ENCODE measurements at regions not wholly inside any gene's neighbourhood (a gene's known extent, or its start where the extent isn't known, plus 50 kb on each side); places are given as distances from the start of the nearest gene placed in this dataset.

- no peak for TF ChIP-seq CTCF (IDR thresholded peaks at IDR 0.05; ENCODE audit: low read depth, low read length, missing input control)
- TF ChIP-seq TAF1 (conservative IDR thresholded peaks at IDR 0.05): no peak
- TF ChIP-seq, protein P1, sequence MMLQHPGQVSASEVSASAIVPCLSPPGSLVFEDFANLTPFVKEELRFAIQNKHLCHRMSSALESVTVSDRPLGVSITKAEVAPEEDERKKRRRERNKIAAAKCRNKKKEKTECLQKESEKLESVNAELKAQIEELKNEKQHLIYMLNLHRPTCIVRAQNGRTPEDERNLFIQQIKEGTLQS (IDR thresholded peaks at IDR 0.05): no peak
- peak; percentile 59 for TF ChIP-seq REST (IDR thresholded peaks at IDR 0.05)
- TF ChIP-seq YY1 (IDR thresholded peaks at IDR 0.05): peak; percentile 71
- peak; percentile 75 to 83 for TF ChIP-seq HNF4A (conservative IDR thresholded peaks at IDR 0.05)
- peak in 1 of 2 donors; percentile 73 for TF ChIP-seq JUND (IDR thresholded peaks at IDR 0.05)
- no peak for TF ChIP-seq GABPA (IDR thresholded peaks at IDR 0.05 in 1 of 2, conservative IDR thresholded peaks at IDR 0.05 in 1 of 2)
- no peak for TF ChIP-seq MAX (IDR thresholded peaks at IDR 0.05)
Observed at GRCh38 chr7:156379324-156380070, 261.1 kb upstream of the RNF32 start.
